NB4 (cell line): ENCODE measurements at regions not wholly inside any gene's neighbourhood (a gene's known extent, or its start where the extent isn't known, plus 50 kb on each side); places are given as distances from the start of the nearest gene placed in this dataset.

ENCODE experiments used
- DNase-seq: peaks from one replicate; pipeline ENCODE4 v3.0.0; 2010; ENCODE audit warnings: low read depth
- H3K4me3 ChIP-seq: one replicate; pipeline ENCODE4 v1.5.1; 2011; ENCODE audit warnings: mild to moderate bottlenecking, low read depth, low read length, moderate library complexity
- MYC ChIP-seq: IDR thresholded peaks from 2 replicates; pipeline ENCODE4 v1.6.1; 2011; ENCODE audit warnings: low read depth, low read length
- POLR2A ChIP-seq: IDR thresholded peaks from 2 replicates; pipeline ENCODE4 v1.6.1; 2011; ENCODE audit warnings: mild to moderate bottlenecking; ENCODE audit not compliant: insufficient read length; ENCODE audit errors: extremely low read depth
- TF ChIP-seq, protein P1 (sequence below): IDR thresholded peaks from one replicate; pipeline ENCODE4 v1.5.1; 2012; ENCODE audit warnings: low read depth, low read length
- TF ChIP-seq, protein P2 (sequence below): IDR thresholded peaks from 2 replicates; pipeline ENCODE4 v1.6.1; 2011; ENCODE audit warnings: low read depth, low read length

DNA sequence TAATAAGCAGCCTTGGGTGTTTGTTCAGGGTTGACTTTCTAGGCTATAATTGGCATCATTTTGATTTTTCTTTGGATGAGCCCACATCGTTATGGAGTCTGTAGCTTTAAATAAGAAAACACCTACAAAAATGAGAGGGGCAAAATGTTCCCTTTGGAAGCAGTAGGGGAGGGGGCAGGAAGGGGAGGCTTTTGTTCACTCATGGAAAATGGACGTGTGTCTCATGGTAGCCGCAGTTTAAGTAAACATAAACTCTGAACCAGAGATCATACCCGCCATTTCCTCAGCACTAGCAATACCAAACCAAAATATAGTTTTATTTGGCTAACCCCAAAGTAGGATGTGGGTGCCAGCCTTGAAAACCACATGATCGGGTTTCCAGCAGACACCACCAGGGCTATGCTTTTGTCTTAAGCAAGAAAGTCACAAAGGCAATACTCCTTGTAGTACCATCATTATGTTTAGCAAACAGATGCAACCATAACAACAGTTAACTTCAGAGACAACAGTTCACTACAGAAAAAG, 572.5 kb upstream of the JAG1 start:
- no peak overlapping the region for H3K4me3 ChIP-seq
- no peak for DNase-seq
- TF ChIP-seq MYC, result no peak
- TF ChIP-seq, protein P1, sequence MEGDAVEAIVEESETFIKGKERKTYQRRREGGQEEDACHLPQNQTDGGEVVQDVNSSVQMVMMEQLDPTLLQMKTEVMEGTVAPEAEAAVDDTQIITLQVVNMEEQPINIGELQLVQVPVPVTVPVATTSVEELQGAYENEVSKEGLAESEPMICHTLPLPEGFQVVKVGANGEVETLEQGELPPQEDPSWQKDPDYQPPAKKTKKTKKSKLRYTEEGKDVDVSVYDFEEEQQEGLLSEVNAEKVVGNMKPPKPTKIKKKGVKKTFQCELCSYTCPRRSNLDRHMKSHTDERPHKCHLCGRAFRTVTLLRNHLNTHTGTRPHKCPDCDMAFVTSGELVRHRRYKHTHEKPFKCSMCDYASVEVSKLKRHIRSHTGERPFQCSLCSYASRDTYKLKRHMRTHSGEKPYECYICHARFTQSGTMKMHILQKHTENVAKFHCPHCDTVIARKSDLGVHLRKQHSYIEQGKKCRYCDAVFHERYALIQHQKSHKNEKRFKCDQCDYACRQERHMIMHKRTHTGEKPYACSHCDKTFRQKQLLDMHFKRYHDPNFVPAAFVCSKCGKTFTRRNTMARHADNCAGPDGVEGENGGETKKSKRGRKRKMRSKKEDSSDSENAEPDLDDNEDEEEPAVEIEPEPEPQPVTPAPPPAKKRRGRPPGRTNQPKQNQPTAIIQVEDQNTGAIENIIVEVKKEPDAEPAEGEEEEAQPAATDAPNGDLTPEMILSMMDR, result no peak
- TF ChIP-seq, protein P2, sequence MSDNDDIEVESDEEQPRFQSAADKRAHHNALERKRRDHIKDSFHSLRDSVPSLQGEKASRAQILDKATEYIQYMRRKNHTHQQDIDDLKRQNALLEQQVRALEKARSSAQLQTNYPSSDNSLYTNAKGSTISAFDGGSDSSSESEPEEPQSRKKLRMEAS, result no peak
- no peak for TF ChIP-seq POLR2A

DNA sequence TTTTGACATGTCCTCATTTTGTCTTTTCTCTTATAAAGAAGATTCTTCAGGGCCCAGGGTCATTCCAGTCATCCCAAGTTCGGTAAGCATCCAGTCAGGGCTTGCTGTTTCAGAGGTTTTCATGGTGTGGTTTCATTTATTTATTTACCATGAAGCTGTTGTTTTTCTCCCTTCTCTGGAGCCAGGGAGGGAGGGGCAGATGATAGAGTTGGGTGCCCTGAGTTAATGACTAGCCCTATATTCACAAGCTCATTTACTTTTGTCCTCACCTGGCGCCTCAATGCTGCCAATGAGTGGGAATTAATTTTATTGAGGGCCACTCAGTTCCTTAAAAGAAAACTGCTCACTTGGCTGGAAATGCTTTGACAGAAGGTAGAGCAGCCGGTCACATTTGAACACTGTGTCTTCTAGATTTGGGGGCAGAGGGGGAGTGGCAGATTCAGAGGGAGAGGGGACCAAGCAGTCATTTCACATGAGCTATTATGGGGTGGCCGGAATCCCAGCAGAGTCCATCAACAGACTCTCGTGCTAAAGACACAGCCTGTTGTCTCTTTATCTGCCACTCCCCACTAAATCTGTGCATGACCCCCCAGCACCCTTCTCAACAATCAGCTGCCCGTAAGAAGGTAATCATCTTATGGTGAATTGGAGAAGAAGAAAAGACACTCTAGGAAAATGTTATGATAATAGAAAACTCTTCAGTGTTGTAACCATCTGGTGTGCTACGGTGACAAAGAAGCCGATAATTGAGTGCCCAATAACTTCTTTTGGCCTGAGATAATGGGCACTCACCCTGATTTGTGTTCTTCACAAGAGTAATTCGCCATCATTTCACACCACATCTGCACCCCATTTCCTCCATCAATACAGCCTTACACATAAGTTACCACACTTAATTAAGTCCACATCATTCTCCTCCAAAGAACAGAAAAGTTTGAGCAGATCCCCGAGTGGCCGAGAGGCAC, 573.5 kb upstream of the JAG1 start:
- H3K4me3 ChIP-seq, result no peak overlapping the region
- no peak for DNase-seq
- TF ChIP-seq MYC (no peak), POLR2A (no peak)
- TF ChIP-seq, protein P1, result no peak
- TF ChIP-seq, protein P2, result no peak

DNA sequence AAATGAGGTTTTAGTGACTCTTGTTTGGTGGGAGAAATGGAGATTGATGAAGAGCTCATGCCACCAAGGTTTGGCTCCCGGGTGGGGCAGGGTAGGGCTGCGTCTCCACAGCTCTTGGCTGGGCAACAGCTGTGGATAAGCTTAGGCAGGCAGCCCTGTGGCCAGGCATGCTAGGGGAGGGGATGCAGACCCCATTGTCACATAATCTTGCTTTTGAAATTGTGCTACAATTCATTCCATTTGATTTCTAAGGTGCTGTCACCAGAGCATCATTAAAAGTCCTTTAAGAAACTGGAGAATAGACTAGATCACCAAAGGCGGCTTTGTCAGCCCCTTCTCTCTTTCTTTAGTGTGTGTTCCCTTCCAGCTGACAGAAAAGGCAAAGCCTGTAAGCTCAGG, 574.2 kb upstream of the JAG1 start:
- TF ChIP-seq, protein P2, result no peak
- TF ChIP-seq MYC (no peak), POLR2A (no peak)
- TF ChIP-seq, protein P1, result no peak
- no peak overlapping the region for H3K4me3 ChIP-seq
- no peak for DNase-seq

DNA sequence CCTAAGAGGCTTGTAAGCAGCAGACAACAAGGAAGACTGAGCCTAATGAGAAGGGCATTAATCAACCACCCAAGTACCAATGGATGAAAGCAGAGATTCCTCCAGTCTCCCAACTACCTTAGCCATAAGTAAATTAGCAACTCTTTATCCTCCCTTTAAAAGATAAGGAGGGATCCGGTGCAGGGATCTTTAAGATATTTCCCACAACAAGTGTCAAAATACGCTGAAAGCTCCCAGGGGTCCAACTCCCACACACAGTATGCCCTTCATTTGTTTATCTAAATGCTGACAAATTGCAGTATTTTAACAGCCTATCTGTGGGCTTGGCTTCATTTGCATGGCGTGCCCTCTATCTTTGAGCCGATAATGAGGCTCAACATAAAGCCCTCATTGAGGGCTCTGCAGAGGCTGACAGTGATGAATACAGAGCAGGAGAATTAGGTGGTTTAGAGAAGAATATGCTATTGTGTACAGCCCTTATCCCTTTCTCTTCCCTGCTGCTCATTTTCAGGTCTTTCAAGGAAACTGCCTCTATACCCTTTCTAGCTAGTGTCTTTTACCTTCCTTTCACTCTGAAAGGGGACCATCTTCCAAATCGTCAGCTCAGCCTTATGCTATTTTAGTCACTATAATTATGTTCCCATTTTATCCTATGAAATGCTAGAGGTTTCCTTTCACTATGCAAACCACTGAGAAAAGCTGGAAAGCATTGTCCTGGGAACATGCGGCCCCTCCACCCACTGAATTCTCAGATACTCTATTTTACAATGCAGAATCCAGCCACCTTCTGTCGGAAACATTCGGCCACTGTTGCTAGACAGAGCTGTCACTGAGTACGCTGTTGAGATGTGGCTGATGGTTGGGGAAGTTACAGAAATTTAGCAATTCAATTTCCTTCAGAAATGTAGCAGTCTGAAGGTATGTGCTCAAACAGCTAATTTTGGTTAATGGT, 575.2 kb upstream of the JAG1 start:
- no peak for DNase-seq
- no peak for TF ChIP-seq MYC
- TF ChIP-seq, protein P1, result no peak
- TF ChIP-seq, protein P2, result no peak
- no peak for TF ChIP-seq POLR2A
- no peak overlapping the region for H3K4me3 ChIP-seq

DNA sequence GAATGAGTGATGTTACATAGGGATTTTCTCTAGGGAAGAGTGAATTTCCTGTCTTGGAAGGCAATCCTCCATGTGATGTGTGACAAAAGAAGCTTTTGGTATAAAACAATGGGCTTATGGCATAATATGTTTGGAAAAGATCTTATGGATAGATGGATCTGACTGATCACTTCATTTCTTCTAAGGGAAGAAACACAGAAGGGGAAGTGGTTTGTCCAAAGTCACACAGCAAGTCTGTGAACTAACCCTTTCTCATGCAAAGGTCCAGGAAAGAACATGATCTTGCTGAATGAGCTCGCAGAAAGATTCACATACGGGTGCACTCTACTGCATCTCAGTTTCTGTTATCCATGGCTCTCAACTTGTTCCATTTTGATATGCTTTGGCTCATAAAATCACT, 575.9 kb upstream of the JAG1 start:
- H3K4me3 ChIP-seq, result no peak overlapping the region
- DNase-seq, result no peak
- no peak for TF ChIP-seq MYC
- TF ChIP-seq POLR2A, result no peak
- TF ChIP-seq, protein P2, result no peak
- TF ChIP-seq, protein P1, result no peak
